ENCODE measurements at regions not wholly inside any gene's neighbourhood (a gene's known extent, or its start where the extent isn't known, plus 50 kb on each side); places are given as distances from the start of the nearest gene placed in this dataset.

DNA sequence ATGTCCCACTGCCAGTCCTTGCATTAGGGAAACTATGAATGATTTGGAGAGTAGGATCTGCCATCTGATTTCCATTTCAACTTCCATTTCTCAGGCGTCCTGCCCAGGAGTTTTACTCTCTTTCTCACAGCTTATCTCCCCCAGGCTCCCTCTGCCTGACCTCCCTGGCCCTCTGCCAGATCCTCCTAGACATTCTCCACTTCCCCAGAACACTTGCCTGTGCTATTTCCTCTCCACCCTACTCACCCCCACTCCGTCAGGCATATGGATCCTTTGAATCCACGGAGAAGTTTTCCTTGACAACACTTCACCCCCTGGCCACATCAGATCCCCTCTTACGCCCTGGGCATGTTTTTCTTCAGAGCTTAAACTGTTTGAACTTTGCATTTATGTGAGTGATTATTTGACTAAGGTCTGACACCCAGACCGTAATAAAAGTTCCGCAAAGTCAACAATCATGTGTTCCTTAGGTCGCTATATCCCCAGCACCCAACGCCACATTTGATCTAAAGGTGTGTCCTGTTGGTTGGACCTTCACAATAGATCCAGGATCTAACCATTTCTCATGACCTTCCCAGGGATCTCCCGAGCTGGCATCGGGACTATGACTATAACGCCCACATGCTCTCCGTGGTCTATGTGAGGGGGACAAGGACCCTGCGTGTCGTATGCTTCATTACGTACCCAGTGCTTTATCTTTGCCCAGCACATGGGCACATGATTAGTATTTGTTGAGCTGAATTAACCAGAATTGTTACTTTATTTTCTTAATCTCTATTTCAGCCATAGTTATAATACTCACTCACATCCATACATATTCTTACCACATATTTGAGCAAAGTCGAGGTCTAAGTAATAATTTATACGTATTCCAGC, 255.8 kb upstream of the FOXN3 start:
- intact Hi-C loops (cut with micrococcal nuclease; ENCODE audit: unreplicated experiment) = no loop called here
- Histone ChIP-seq H2AFZ (ENCODE audit: control insufficient read depth, low read depth, low read length) (no peak overlapping the region), H3K27ac (ENCODE audit: control insufficient read depth, insufficient read depth) (no peak overlapping the region), H3K9ac (ENCODE audit: control insufficient read depth, insufficient read depth, low read length) (no peak overlapping the region), H3K4me2 (ENCODE audit: control insufficient read depth, insufficient read depth) (no peak overlapping the region), H3K36me3 (ENCODE audit: control insufficient read depth in 2 of 2, insufficient read depth in 2 of 2, low read length in 1 of 2) (no peaks in the 10 kb centered on the region), H3K79me2 (ENCODE audit: control insufficient read depth, insufficient read depth, low read length) (no peaks in the 10 kb centered on the region), H3K9me3 (replicated peaks; ENCODE audit: control insufficient read depth, insufficient read depth, low read length) (no peaks in the 10 kb centered on the region), H3K4me1 (ENCODE audit: control insufficient read depth, insufficient read depth, low read length) (no peaks in the 10 kb centered on the region; the same call in 1 of the 2 replicates), H3K4me3 (no peak overlapping the region), H4K20me1 (ENCODE audit: control insufficient read depth, insufficient read depth) (no peaks in the 10 kb centered on the region), H3K27me3 (replicated peaks in 1 of 2; ENCODE audit: control insufficient read depth in 2 of 2, insufficient read depth in 2 of 2, low read length in 1 of 2) (no peaks in the 10 kb centered on the region)
- CTCF ChIA-PET = no interaction called here
- DNase-seq (ENCODE audit: low read depth, low spot score) (no peak), FAIRE-seq (no peak), ATAC-seq (no peak)
- POLR2A ChIA-PET = interaction anchor here (0.7 kb wide), 1 partner anchor 275 kb away, joined by 3 read pairs; no protein-coding TSS in a partner anchor
- TF ChIP-seq ZBTB4 (CRISPR knock-in tag; IDR thresholded peaks at IDR 0.05) (no peak), ZNF384 (IDR thresholded peaks at IDR 0.05; ENCODE audit: borderline replicate concordance, low read depth, low read length) (no peak)
- in situ Hi-C loops (cut with MboI) = no loop called here
- RAD21 ChIA-PET (ENCODE audit: unreplicated experiment) = no interaction called here
- WGBS (ENCODE audit: insufficient coverage, insufficient replicate concordance, low lambda C conversion rate, missing lambda C conversion rate) = 75% methylated on average over 17 of the region's 17 CpGs
- SMC1A ChIA-PET (ENCODE audit: uncharacterized antibody, unreplicated experiment) = interaction anchor here (1.0 kb wide), 1 partner anchor 576 kb away, joined by 3 read pairs; no protein-coding TSS in a partner anchor
- no TSS peak for BruUV-seq (replicated peaks)

All from GM12878 (cell line).